IMR-90 (cell line): ENCODE measurements at regions not wholly inside any gene's neighbourhood (a gene's known extent, or its start where the extent isn't known, plus 50 kb on each side); places are given as distances from the start of the nearest gene placed in this dataset.

Source experiments
- ATAC-seq: fragments of 200-7000 bp; cut with Tn5 transposase; 2 replicates; pipeline ENCODE4 v1.9.1; 2020; ENCODE audit warnings: low read depth, mild to moderate bottlenecking, moderate library complexity
- BruUV-seq: library from RNA; stranded (reverse); fragments of 400-500 nt; replicated peaks from 2 replicates; lab custom pipeline; 2021; lab: Mats Ljungman, UMichigan
- CTCF ChIA-PET: fragments of 300-600 bp; formaldehyde crosslinking; extraction: SDS; loops from one replicate; lab custom pipeline; 2021; ENCODE audit warnings: antibody characterized with exemption; lab: Yijun Ruan, JAX
- POLR2A ChIA-PET: fragments of 300-600 bp; sonication (Branson Sonifier 250); formaldehyde crosslinking; loops from one replicate; lab custom pipeline; 2022; ENCODE audit warnings: antibody characterized with exemption; ENCODE audit not compliant: unreplicated experiment; lab: Charles Lee
- DNase-seq: peaks from one replicate; pipeline ENCODE4 v3.0.0; 2013
- H2AFZ ChIP-seq: replicated peaks from 2 replicates; pipeline ENCODE3; 2013; ENCODE audit warnings: low read length, mild to moderate bottlenecking; ENCODE audit not compliant: poor library complexity
- H2AK5ac ChIP-seq: 2 replicates; pipeline ENCODE4 v1.6.1; 2013; ENCODE audit warnings: low read depth, low read length, inconsistent platforms
- H2AK9ac ChIP-seq: replicated peaks from 2 replicates; pipeline ENCODE3; 2013; ENCODE audit warnings: mild to moderate bottlenecking, low read depth, low read length, moderate library complexity; ENCODE audit not compliant: poor library complexity
- H2BK120ac ChIP-seq: 2 replicates; pipeline ENCODE4 v1.6.1; 2013; ENCODE audit warnings: low read depth, low read length, inconsistent platforms
- H2BK15ac ChIP-seq: 3 replicates; pipeline ENCODE4 v1.6.1; 2013; ENCODE audit warnings: low read depth, low read length, inconsistent platforms
- H2BK20ac ChIP-seq: 2 replicates; pipeline ENCODE4 v1.6.1; 2013; ENCODE audit warnings: low read depth, mild to moderate bottlenecking, inconsistent platforms, low read length, moderate library complexity
- H2BK5ac ChIP-seq: 2 replicates; pipeline ENCODE4 v1.6.1; 2013; ENCODE audit warnings: mild to moderate bottlenecking, low read depth, low read length, inconsistent platforms; ENCODE audit not compliant: poor library complexity, severe bottlenecking
- H3K14ac ChIP-seq: replicated peaks from 2 replicates; pipeline ENCODE4 v1.6.1; 2013; ENCODE audit warnings: low read depth, low read length, inconsistent platforms
- H3K18ac ChIP-seq: 2 replicates; pipeline ENCODE4 v1.6.1; 2013; ENCODE audit warnings: low read depth, low read length, control low read depth
- H3K23ac ChIP-seq: 2 replicates; pipeline ENCODE4 v1.6.1; 2013; ENCODE audit warnings: low read depth, low read length, inconsistent platforms
- H3K27ac ChIP-seq: 2 replicates; pipeline ENCODE4 v1.5.1; 2013; ENCODE audit warnings: mild to moderate bottlenecking, control low read depth, low read length; ENCODE audit not compliant: insufficient read depth
- H3K27me3 ChIP-seq: 2 replicates; pipeline ENCODE4 v1.6.1; 2013; ENCODE audit warnings: low read length; ENCODE audit not compliant: control insufficient read depth, insufficient read depth
- H3K36me3 ChIP-seq: 2 replicates; pipeline ENCODE4 v1.6.1; 2013; ENCODE audit warnings: low read length, mixed read lengths; ENCODE audit not compliant: control insufficient read depth, insufficient read depth
- H3K4ac ChIP-seq: 2 replicates; pipeline ENCODE4 v1.6.1; 2013; ENCODE audit warnings: low read depth, low read length, inconsistent platforms
- H3K4me1 ChIP-seq: 2 replicates; pipeline ENCODE4 v1.6.1; 2013; ENCODE audit warnings: low read length, mixed read lengths; ENCODE audit not compliant: control insufficient read depth, insufficient read depth
- H3K4me2 ChIP-seq: 2 replicates; pipeline ENCODE4 v1.6.1; 2013; ENCODE audit warnings: low read depth, mild to moderate bottlenecking, control low read depth, low read length, moderate library complexity
- H3K4me3 ChIP-seq: 2 replicates; pipeline ENCODE4 v1.5.1; 2013; ENCODE audit warnings: low read depth, mild to moderate bottlenecking, control low read depth, low read length, moderate library complexity; ENCODE audit not compliant: insufficient read depth
- H3K56ac ChIP-seq: 2 replicates; pipeline ENCODE4 v1.6.1; 2013; ENCODE audit warnings: low read length, inconsistent platforms; ENCODE audit not compliant: insufficient read depth; ENCODE audit errors: extremely low read depth
- H3K79me1 ChIP-seq, 2 experiments: 2 replicates each; pipeline ENCODE4 v1.6.1; 2013; ENCODE audit warnings: low read length in 2 of 2, inconsistent platforms in 1 of 2, low read depth in 1 of 2
- H3K9ac ChIP-seq: 2 replicates; pipeline ENCODE4 v1.6.1; 2013; ENCODE audit warnings: low read depth, low read length, control low read depth
- H3K9me1 ChIP-seq: 2 replicates; pipeline ENCODE4 v1.6.1; 2013; ENCODE audit warnings: low read length, inconsistent platforms; ENCODE audit not compliant: insufficient read depth
- H3K9me3 ChIP-seq: 2 replicates; pipeline ENCODE4 v1.6.1; 2013; ENCODE audit warnings: low read length; ENCODE audit not compliant: control insufficient read depth, insufficient read depth
- H4K20me1 ChIP-seq: 2 replicates; pipeline ENCODE4 v1.6.1; 2013; ENCODE audit warnings: low read length, inconsistent platforms; ENCODE audit not compliant: insufficient read depth
- H4K5ac ChIP-seq: 2 replicates; pipeline ENCODE4 v1.6.1; 2013; ENCODE audit warnings: mild to moderate bottlenecking, low read depth, low read length, control low read depth
- H4K8ac ChIP-seq, 2 experiments: 2 replicates each; pipeline ENCODE4 v1.6.1; 2013; ENCODE audit warnings: low read depth in 2 of 2, low read length in 2 of 2, control low read depth in 1 of 2, inconsistent platforms in 1 of 2
- H4K91ac ChIP-seq: 2 replicates; pipeline ENCODE4 v1.6.1; 2013; ENCODE audit warnings: low read depth, low read length, inconsistent platforms; ENCODE audit not compliant: insufficient read depth
- BHLHE40 ChIP-seq: fragments of 150-350 bp; IDR thresholded peaks from 2 replicates; pipeline ENCODE4 v1.6.1; 2016; ENCODE audit warnings: mild to moderate bottlenecking, low read depth, low read length
- CEBPB ChIP-seq: IDR thresholded peaks from 2 replicates; pipeline ENCODE4 v1.6.1; 2012; ENCODE audit warnings: low read depth, low read length, improper control_type of control experiment
- CHD1 ChIP-seq: IDR thresholded peaks from 2 replicates; pipeline ENCODE4 v1.6.1; 2012; ENCODE audit warnings: low read depth, low read length, improper control_type of control experiment
- CTCF ChIP-seq: conservative IDR thresholded peaks from 2 replicates; pipeline ENCODE4 v1.5.1; 2012; ENCODE audit warnings: mild to moderate bottlenecking, low read depth, low read length, improper control_type of control experiment
- MAFK ChIP-seq: IDR thresholded peaks from 2 replicates; pipeline ENCODE4 v1.6.1; 2012; ENCODE audit warnings: low read depth, low read length, improper control_type of control experiment
- MAZ ChIP-seq: IDR thresholded peaks from 2 replicates; pipeline ENCODE4 v1.6.1; 2012; ENCODE audit warnings: low read depth, mild to moderate bottlenecking, low read length, improper control_type of control experiment, moderate library complexity, borderline replicate concordance
- MXI1 ChIP-seq: IDR thresholded peaks from 2 replicates; pipeline ENCODE4 v1.6.1; 2012; ENCODE audit warnings: low read depth, mild to moderate bottlenecking, low read length, moderate library complexity, borderline replicate concordance
- NFE2L2 ChIP-seq: fragments of 150-350 bp; IDR thresholded peaks from 2 replicates; pipeline ENCODE4 v1.6.1; 2016; ENCODE audit warnings: low read depth, mild to moderate bottlenecking, low read length
- POLR2A ChIP-seq: IDR thresholded peaks from 2 replicates; pipeline ENCODE4 v1.6.1; 2012; ENCODE audit warnings: mild to moderate bottlenecking, low read depth, low read length
- RAD21 ChIP-seq: IDR thresholded peaks from 2 replicates; pipeline ENCODE4 v1.6.1; 2012; ENCODE audit warnings: low read length, improper control_type of control experiment
- RFX5 ChIP-seq: IDR thresholded peaks from 2 replicates; pipeline ENCODE4 v1.8.0; 2012; ENCODE audit warnings: low read depth, mild to moderate bottlenecking, low read length, moderate library complexity
- SMC3 ChIP-seq: fragments of 150-350 bp; IDR thresholded peaks from 2 replicates; pipeline ENCODE4 v1.6.1; 2016; ENCODE audit warnings: low read depth, mild to moderate bottlenecking, antibody characterized with exemption, low read length, moderate library complexity
- USF2 ChIP-seq: fragments of 150-350 bp; IDR thresholded peaks from 2 replicates; pipeline ENCODE4 v1.6.1; 2017; ENCODE audit warnings: mild to moderate bottlenecking, antibody characterized with exemption, low read length, low read depth
- WGBS, 2 experiments: methylation state at CpG; one replicate each; pipeline versions ENCODE4 v1.1.5 to v1.1.7; 2013; ENCODE audit warnings: missing lambda C conversion rate in 2 of 2; ENCODE audit not compliant: insufficient read length in 1 of 2; ENCODE audit errors: extremely low coverage in 2 of 2; 5-methylcytosine and 5-hydroxymethylcytosine counted together
- dilution Hi-C: fragments of 300-500 bp; cut with HindIII; formaldehyde crosslinking; loops from one replicate; pipeline ENCODE4 v1.14.3; 2018; ENCODE audit warnings: low sequenced_read_pairs; ENCODE audit not compliant: unreplicated experiment
- in situ Hi-C: fragments of 300-500 bp; cut with MboI; formaldehyde crosslinking; loops from 3 replicates; pipeline ENCODE4 v1.14.3; 2019; ENCODE audit warnings: low sequenced_read_pairs, inconsistent platforms, mixed read lengths
- intact Hi-C: fragments of 100-400 bp; cut with micrococcal nuclease; formaldehyde crosslinking; loops from 2 replicates; pipeline ENCODE4 v1.10.0; 2022
- TF ChIP-seq, protein P1 (sequence below): fragments of 150-350 bp; IDR thresholded peaks from 2 replicates; pipeline ENCODE4 v1.6.1; 2016; ENCODE audit warnings: low read depth, mild to moderate bottlenecking, low read length, moderate library complexity, borderline replicate concordance

GRCh38 chr19:30851646-30852045, 479.5 kb downstream of the ZNF536 start:
- BruUV-seq = no TSS peak
- Histone ChIP-seq H4K91ac (no peak overlapping the region), H2BK15ac (no peak overlapping the region), H3K27me3 (no peaks in the 10 kb centered on the region), H4K8ac (no peak overlapping the region), H4K5ac (no peak overlapping the region), H2AK5ac (no peak overlapping the region), H3K9me3 (no peaks in the 10 kb centered on the region), H3K4me3 (no peak overlapping the region), H3K18ac (no peak overlapping the region), H3K79me1 (no peaks in the 10 kb centered on the region), H2BK5ac (no peak overlapping the region), H2BK20ac (no peak overlapping the region), H2BK120ac (no peak overlapping the region), H3K4ac (no peak overlapping the region), H2AFZ (no peak overlapping the region), H3K14ac (no peak overlapping the region), H3K9me1 (no peaks in the 10 kb centered on the region), H3K4me1 (no peaks in the 10 kb centered on the region), H3K23ac (no peak overlapping the region), H3K36me3 (no peaks in the 10 kb centered on the region), H3K4me2 (no peak overlapping the region), H4K20me1 (no peaks in the 10 kb centered on the region), H3K27ac (no peak overlapping the region), H3K9ac (no peak overlapping the region), H2AK9ac (no peak overlapping the region), H3K56ac (no peak overlapping the region)
- ATAC-seq (no peak), DNase-seq (no peak)
- dilution Hi-C loops (no loop called here), in situ Hi-C loops (no loop called here), intact Hi-C loops (no loop called here)
- no CpG with 5 or more reads among the region's 2 CpGs for WGBS, 2 experiments
- TF ChIP-seq, protein P1, sequence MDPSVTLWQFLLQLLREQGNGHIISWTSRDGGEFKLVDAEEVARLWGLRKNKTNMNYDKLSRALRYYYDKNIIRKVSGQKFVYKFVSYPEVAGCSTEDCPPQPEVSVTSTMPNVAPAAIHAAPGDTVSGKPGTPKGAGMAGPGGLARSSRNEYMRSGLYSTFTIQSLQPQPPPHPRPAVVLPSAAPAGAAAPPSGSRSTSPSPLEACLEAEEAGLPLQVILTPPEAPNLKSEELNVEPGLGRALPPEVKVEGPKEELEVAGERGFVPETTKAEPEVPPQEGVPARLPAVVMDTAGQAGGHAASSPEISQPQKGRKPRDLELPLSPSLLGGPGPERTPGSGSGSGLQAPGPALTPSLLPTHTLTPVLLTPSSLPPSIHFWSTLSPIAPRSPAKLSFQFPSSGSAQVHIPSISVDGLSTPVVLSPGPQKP = no peak
- TF ChIP-seq RAD21 = no peak
- TF ChIP-seq RFX5 = no peak
- no peak for TF ChIP-seq CHD1
- TF ChIP-seq CEBPB = no peak
- no peak for TF ChIP-seq MAFK
- no peak for TF ChIP-seq NFE2L2
- TF ChIP-seq MXI1 = no peak
- TF ChIP-seq SMC3 = no peak
- no peak for TF ChIP-seq POLR2A
- TF ChIP-seq BHLHE40 = no peak
- no peak for TF ChIP-seq USF2
- no peak for TF ChIP-seq CTCF
- TF ChIP-seq MAZ = no peak
- CTCF ChIA-PET = no interaction called here
- POLR2A ChIA-PET = no interaction called here
